OCI-M1 (cell line): ENCODE measurements at regions not wholly inside any gene's neighbourhood (a gene's known extent, or its start where the extent isn't known, plus 50 kb on each side); places are given as distances from the start of the nearest gene placed in this dataset.
"Not testable (repeated sequence)": the region's sequence is repeated elsewhere in the genome, so short reads cannot be mapped to it uniquely, and the experiment has no call there.

Experiments used
- DNase-seq: peaks from one replicate; lab custom pipeline; 2025; lab: John Stamatoyannopoulos, UW

DNA sequence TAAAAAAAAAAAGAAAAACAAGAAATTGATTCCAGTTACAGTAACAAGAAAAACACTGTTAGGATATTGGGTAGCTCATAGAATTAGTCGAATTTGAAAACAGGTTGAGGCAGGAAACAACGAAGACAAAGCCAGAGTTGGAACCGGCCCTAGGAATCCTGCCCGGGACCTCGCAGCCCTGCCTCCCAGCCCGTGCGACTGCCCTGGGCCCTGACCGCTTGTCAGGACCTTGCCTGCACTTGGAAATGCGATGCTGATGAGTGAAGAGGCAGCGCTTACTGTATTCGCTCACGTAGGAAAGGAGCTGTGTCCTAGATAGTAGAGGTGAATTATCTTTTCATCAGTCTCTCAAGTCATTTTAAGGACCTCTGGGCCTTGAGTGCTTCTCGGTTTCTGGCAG, 611.7 kb upstream of the FAT1 start:
- DNase-seq = no peak

DNA sequence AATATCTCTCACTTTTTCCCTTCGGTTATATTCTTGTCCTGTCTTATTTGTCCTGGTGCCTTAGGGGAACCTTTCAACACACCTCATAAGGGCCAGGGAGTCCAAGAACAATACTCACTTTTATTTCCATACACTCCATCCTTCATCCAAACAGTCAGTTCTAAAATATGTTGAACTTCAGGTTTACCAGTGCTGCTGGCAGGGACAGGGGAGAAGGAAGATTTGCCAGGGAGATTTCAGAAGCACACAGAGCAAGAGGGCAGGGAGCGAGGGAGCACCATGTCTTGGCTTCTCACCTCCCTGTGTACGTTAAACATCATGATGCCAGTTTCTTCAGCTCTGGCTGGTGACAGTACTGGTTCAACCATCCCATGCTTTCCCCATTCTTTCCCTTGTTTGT, 631.1 kb upstream of the FAT1 start:
- DNase-seq = no peak

- DNase-seq = no peak
Measured at GRCh38 chr4:187357045-187357643, 633.5 kb upstream of the FAT1 start.

- no peak for DNase-seq
Measured at GRCh38 chr4:187357821-187358220, 634.2 kb upstream of the FAT1 start.

- DNase-seq = no peak
Measured at GRCh38 chr4:187362937-187363857, 632.4 kb upstream of the ZFP42 start.

- no peak for DNase-seq
Measured at GRCh38 chr4:187364401-187364800, 631.2 kb upstream of the ZFP42 start.

GRCh38 chr4:187364851-187365250, 630.7 kb upstream of the ZFP42 start:
- DNase-seq = no peak

DNA sequence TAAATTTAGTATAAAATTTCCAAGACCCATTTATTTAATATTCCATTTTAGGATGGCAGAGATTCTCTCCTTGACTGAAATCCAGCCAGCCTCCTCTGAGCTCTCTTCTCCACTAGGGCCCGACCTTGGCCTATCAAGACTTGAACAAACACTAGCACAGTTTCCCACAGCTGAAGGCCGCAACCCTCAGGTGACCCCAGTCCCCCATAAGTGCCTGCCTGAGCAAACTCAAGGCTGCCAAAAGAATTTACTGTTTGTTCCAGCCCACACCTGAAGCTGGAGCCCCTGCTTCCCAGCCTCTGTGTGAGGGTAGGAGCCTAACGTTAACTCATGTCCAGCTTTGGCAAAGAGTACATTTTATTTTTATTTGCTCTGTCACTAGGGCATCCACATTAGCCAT, 629.0 kb upstream of the ZFP42 start:
- DNase-seq = no peak

DNA sequence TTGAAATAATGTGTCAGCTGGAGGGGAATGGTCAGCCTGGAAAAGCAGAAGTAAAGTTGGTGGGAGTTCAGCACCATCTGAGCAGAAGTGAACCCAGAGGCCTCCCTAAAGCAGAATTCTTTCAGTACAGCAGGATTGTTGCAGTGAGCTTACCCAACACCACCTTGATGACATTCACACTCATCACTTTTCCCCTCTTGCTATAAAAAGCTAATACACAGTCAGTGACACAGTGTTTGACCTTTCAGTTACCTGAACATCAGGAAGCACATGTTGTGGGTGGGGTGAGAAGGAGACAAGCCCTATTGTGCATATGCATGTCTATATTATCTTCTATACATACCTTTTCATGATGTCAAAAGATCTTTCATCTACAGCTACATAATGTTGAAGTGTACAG, 624.7 kb upstream of the ZFP42 start:
- DNase-seq = peak; percentile 77

DNA sequence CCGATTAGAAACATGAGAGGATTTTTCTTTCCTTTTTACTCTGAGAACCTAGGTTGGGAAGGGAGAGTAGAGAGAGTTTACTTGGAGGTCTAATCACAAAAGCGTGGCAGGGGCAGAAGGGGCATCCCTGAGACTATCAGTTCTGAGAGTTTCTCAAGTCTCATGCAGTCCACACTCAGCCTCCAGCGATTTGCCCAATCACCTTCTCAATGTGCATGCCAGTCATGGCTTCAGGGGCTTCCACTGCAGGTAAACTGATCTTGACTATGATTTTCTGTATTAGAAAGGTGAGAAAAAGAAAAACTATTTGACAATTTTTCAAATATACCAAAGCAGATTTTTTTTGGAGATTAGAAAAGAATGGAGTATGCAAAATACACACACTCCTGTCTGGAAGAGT, 617.1 kb upstream of the ZFP42 start:
- no peak for DNase-seq

- DNase-seq = peak; percentile 85
Measured at GRCh38 chr4:187380181-187380581, 615.4 kb upstream of the ZFP42 start.

DNA sequence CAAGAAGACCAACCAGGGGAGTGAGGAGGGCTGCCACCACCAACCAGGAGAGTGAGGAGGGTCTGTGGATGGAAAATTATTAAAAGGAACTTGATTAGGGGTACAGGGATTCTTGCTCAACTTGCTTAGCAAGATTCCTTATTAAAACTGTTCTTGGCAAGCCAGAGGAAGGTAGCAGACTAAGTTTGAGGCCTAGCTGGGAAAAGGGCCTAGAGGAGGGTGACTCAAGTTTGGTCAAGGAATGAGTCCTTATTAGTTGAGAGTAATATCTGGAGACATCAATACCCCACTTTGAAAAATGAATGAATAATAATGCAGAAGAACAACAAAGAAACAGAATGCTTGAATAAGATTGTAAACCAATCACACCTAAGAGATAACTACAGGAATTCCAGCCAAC, 612.4 kb upstream of the ZFP42 start:
- DNase-seq = no peak

- peak; percentile 36 for DNase-seq
Measured at GRCh38 chr4:187387739-187388138, 607.8 kb upstream of the ZFP42 start.

GRCh38 chr4:187389420-187389819, 606.2 kb upstream of the ZFP42 start:
- DNase-seq = peak; percentile 19

DNA sequence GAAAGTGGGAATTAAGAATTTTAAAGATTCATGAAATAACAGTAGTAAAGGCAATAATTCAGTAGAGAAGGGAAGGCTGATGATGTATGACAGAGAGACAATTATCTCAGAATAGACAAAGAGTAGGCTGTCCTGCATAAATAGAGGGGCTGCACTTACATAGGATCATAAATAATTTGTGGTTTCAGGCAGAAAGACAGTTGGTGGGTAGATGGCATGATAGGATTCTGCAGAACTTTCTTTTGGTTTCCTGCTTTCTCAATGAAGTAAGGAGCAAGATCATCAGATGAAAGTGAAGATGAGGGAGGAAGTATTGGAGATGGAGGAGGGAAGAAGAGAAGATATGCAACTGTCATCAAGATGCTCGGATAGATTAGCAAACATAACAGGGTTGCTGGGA, 604.9 kb upstream of the ZFP42 start:
- peak; percentile 79 for DNase-seq

DNA sequence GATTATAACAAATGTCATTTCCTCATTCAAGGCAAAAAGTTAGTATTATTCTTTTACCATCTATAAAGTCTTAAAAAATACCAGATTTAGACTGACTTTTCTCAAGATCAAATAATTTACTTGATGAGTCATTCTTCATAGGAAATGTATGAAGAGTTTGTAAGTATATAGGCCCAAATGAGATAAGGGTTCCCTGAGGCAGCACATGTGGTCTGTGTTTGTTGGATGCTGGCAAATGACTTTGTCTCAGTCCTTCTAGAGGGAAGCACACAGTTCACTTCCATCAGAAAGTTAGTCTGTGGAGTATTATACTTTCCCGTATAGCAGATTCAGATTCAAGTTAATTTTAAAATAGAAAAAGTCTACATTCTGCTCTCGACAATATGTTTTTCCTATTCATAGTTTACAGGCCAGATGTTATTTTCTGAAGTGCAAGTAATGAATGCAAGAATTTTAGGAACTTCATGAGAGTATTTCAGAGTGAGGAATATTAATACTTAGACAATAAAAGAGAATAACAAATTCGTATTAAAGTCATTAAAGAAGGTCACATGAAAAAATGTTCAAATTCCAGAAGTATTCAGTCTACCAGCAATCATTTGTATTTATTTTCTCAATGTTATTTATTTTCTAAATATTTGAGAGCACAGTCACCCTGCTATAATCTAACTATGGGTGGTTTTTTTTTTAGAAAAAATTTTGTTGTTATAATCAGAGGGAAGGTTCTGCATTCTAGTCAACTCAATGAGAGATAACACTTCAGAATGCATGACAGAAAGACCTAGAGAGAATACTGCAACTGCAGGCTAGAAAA, 601.8 kb upstream of the ZFP42 start:
- DNase-seq = peak; percentile 76

GRCh38 chr4:187396106-187396505, 599.5 kb upstream of the ZFP42 start:
- no peak for DNase-seq

DNA sequence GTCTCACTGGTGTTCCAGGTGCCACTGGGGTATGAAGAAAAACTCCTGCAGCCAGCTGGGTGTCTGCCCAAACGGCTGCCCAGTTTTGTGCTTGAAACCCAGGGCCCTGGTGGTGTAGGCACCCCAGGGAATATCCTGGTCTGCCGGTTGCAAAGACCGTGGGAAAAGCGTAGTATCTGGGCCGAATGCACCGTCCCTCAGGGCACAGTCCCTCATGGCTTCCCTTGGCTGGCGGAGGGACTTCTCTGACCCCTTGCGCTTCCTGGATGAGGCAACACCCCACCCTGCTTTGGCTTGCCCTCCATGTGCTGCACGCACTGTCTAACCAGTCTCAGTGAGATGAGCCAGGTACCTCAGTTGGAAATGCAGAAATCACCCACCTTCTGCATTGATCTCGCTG, 587.1 kb upstream of the ZFP42 start:
- DNase-seq = not testable (repeated sequence)

- DNase-seq = no peak
Measured at GRCh38 chr4:187413564-187414358, 581.8 kb upstream of the ZFP42 start.

DNA sequence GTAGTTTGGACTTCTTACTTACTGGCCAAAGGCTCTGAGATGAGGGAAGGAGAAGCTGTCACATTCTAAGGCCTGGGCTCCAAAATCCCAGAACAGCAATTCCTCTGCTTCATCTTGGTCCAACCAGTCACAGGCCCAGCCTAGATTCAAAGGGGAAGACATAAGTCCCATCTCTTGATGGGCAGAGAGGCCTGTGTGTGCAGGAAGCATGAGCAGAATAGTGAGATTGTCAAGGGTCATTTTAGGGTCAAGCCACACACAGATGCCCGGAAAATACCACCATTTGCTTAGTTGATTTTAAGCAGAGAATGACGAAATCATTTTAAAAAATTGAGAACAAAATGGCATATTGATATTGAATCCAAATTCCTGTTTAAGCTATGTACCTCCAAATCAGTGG, 580.9 kb upstream of the ZFP42 start:
- no peak for DNase-seq

DNA sequence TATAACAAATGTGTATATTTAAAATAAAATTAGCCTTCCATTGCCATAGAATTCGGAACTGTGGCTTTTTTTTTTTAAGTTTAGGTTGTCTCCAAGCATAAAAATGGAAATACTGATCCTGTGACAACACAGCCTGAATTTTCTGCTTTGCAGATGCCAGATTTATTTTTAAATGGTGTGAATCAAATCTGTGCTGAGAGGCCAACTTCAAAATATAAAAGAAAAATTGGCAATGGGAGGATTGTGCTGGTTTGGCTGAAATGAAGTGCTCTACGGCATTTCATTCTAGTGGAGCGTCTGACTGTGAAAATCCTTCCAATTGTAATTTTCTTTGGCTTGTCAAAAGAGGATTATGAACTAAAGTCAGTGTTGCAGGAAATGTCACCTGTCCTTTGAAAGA, 580.3 kb upstream of the ZFP42 start:
- no peak for DNase-seq

- DNase-seq = no peak
Measured at GRCh38 chr4:187416216-187416615, 579.4 kb upstream of the ZFP42 start.
